Sigmoid colon (tissue), 6 donors: ENCODE measurements at regions not wholly inside any gene's neighbourhood (a gene's known extent, or its start where the extent isn't known, plus 50 kb on each side); places are given as distances from the start of the nearest gene placed in this dataset.

ENCODE experiments used
- DNase-seq: peaks from one replicate; pipeline ENCODE4 v3.0.0-alpha.2; 2019
- H3K27ac ChIP-seq, 4 donors: fragments of 200-600 bp; sonication (generic); one replicate each; pipeline ENCODE4 v1.5.1; 2016 to 2019; ENCODE audit warnings: mild to moderate bottlenecking in 1 of 4
- H3K27me3 ChIP-seq, 3 donors: fragments of 200-600 bp; sonication (generic); one replicate each; pipeline ENCODE4 v1.5.1; 2019; ENCODE audit warnings: mild to moderate bottlenecking in 1 of 3
- H3K36me3 ChIP-seq, 4 donors: fragments of 200-600 bp; sonication (generic); one replicate each; pipeline ENCODE4 v1.5.1; 2016 to 2019
- H3K4me1 ChIP-seq, 4 donors: fragments of 200-600 bp; sonication (generic); one replicate each; pipeline ENCODE4 v1.5.1; 2017 to 2019
- H3K4me3 ChIP-seq, 4 donors: fragments of 200-600 bp; sonication (generic); one replicate each; pipeline ENCODE4 v1.5.1; 2017 to 2019; ENCODE audit warnings: mild to moderate bottlenecking in 2 of 4, moderate library complexity in 1 of 4
- H3K9me3 ChIP-seq, 4 donors: fragments of 200-600 bp in 3 of 4; sonication (generic) in 3 of 4; one replicate each; pipeline versions ENCODE4 v1.5.1 to v1.6.1; 2013 to 2019
- CTCF ChIP-seq, 4 experiments: fragments of 450-650 bp in 3 of 4; fragments of 200-600 bp in 1 of 4; IDR thresholded peaks; one replicate each; pipeline ENCODE4 v1.5.1; 2016 to 2019; ENCODE audit warnings: antibody characterized with exemption in 4 of 4, mild to moderate bottlenecking in 3 of 4, moderate library complexity in 2 of 4
- EP300 ChIP-seq, 4 donors: sonication (generic); formaldehyde crosslinking; IDR thresholded peaks; one replicate each; pipeline ENCODE4 v1.6.1; 2017; ENCODE audit warnings: antibody characterized with exemption in 4 of 4
- POLR2A ChIP-seq, 2 donors: fragments of 450-650 bp; IDR thresholded peaks; one replicate each; pipeline ENCODE4 v1.6.1; 2016; ENCODE audit warnings: antibody characterized with exemption in 2 of 2, mild to moderate bottlenecking in 2 of 2, moderate library complexity in 2 of 2
- POLR2AphosphoS5 ChIP-seq, 4 donors: sonication (generic); formaldehyde crosslinking; IDR thresholded peaks; one replicate each; pipeline ENCODE4 v1.6.1; 2017; ENCODE audit warnings: antibody characterized with exemption in 4 of 4
- WGBS, 2 donors: extraction: QIAGEN DNeasy Blood & Tissue Kit; methylation state at CpG; one replicate each; pipeline ENCODE4 v1.1.7; 2013; 5-methylcytosine and 5-hydroxymethylcytosine counted together
- intact Hi-C: fragments of 100-400 bp; cut with DNase I; formaldehyde crosslinking; loops from one replicate; pipeline ENCODE4 v1.15.1; 2023
- donor health status: healthy with polysubstance abuse.
- donor health status: healthy.

DNA sequence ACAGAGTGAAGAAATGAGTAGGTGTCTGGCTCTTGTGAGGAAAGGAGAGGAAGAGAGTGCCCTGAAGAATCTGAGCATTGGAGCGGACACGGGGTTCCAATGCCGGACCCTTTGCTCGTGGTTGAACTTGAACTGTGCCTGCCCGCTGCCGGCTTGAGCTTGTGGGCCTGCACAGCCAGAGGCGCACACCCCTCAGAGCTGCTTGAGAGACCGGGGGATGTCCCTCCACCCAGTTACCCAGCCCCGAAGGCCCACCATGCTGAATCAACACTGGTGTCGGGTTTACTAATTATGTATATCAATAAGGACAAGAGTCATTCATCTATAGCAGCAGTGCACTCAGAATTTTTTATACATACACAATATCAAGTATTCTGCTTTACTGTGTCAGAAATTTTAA lies 218.3 kb upstream of the CST7 start:
- peaks cover 0 to 3% (median under 1%) of the 10 kb centered on the region in 4 donors for H3K4me1 ChIP-seq
- no peak overlapping the region for H3K27ac ChIP-seq
- 92 to 93% methylated on average over 10 of the region's 10 CpGs for WGBS, 2 donors
- no peaks in the 10 kb centered on the region for H3K27me3 ChIP-seq
- H3K36me3 ChIP-seq, result no peaks in the 10 kb centered on the region
- no peak for TF ChIP-seq POLR2A (IDR thresholded peaks at IDR 0.05)
- TF ChIP-seq EP300 (IDR thresholded peaks at IDR 0.05), result no peak
- intact Hi-C loops, result no loop called here
- H3K9me3 ChIP-seq, result no peaks in the 10 kb centered on the region
- DNase-seq, result no peak
- no peak overlapping the region for H3K4me3 ChIP-seq

DNA sequence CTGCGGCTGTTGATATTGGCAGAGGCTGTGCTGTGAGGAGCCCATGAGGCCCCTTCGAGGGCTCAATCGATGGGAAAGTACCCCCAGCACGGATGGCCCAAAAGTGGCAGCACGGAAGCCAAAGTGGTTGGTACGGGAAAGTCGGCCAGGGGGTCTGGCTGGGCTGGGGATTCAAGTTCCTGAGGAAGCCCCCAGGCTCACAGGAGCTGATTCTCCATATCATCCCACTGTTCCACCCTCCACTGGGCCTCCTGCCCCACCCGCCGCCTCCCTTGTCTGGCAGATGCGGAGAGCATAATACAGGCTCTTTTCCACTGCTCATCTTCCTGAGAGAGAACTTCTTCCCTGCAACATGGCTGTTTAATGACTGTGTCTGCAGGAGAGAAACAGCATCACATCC lies 217.8 kb upstream of the CST7 start:
- H3K27ac ChIP-seq, result no peak overlapping the region
- no peak for TF ChIP-seq POLR2A (IDR thresholded peaks at IDR 0.05)
- no peak for TF ChIP-seq POLR2AphosphoS5 (IDR thresholded peaks at IDR 0.05)
- TF ChIP-seq CTCF (IDR thresholded peaks at IDR 0.05), result no peak
- TF ChIP-seq EP300 (IDR thresholded peaks at IDR 0.05), result no peak
- H3K36me3 ChIP-seq, result no peaks in the 10 kb centered on the region
- WGBS, 2 donors, result 78 to 87% methylated on average over 10 of the region's 10 CpGs
- intact Hi-C loops, result no loop called here
- no peak for DNase-seq
- peaks cover 0 to 8% (median 6%) of the 10 kb centered on the region in 4 donors for H3K4me1 ChIP-seq
- H3K27me3 ChIP-seq, result no peaks in the 10 kb centered on the region
- H3K4me3 ChIP-seq, result no peak overlapping the region
- H3K9me3 ChIP-seq, result no peaks in the 10 kb centered on the region

DNA sequence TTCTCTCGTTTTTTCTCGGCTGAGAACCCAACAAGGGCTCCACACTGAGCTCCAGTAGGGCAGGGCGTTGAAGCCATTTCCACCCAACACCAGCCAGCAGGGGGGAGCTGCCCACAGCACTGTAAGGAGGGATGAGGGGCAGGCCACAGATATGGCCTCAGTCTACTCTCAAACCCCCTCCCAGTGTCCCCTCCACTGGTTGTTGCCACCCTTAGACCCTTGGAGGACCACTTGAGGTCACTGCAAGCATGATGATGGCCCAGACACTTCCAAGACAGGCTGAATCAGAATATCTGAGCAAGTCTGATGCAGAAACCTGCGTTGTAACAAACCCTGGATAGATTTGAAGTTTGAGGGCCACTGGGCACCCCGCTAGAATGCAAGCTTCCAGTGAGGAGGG lies 217.0 kb upstream of the CST7 start:
- 73 to 89% methylated on average over 5 of the region's 5 CpGs for WGBS, 2 donors
- intact Hi-C loops, result no loop called here
- H3K27ac ChIP-seq, result no peak overlapping the region
- no peaks in the 10 kb centered on the region for H3K36me3 ChIP-seq
- peaks cover 0 to 16% (median 13%) of the 10 kb centered on the region in 4 donors for H3K4me1 ChIP-seq
- no peaks in the 10 kb centered on the region for H3K9me3 ChIP-seq
- DNase-seq, result no peak
- TF ChIP-seq POLR2A (IDR thresholded peaks at IDR 0.05), result no peak
- TF ChIP-seq POLR2AphosphoS5 (IDR thresholded peaks at IDR 0.05), result no peak
- no peak for TF ChIP-seq CTCF (IDR thresholded peaks at IDR 0.05)
- TF ChIP-seq EP300 (IDR thresholded peaks at IDR 0.05), result no peak
- no peak overlapping the region for H3K4me3 ChIP-seq
- no peaks in the 10 kb centered on the region for H3K27me3 ChIP-seq

DNA sequence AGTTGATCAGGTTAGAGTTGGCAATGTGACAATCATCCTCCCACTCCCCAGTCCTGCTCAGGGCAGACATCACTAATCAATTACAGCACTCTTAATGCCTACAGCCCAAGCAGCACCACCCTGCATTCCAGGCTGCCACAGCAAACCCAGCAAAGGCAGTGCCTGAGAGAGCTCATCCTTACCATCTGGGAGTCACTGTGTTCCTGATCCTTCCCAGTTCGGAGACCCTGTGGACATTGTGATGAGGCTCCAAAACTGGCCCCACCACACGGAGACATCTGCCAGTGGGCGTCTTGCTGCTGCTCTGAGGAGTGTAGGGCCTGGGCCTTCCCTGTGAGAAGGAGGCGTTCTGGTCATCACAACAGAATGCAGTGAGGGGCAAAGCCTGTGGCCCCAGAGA lies 216.5 kb upstream of the CST7 start:
- H3K4me3 ChIP-seq, result no peak overlapping the region
- H3K27me3 ChIP-seq, result no peaks in the 10 kb centered on the region
- no peaks in the 10 kb centered on the region for H3K36me3 ChIP-seq
- H3K4me1 ChIP-seq, result peaks cover 0 to 18% (median 14%) of the 10 kb centered on the region in 4 donors
- no peak for TF ChIP-seq EP300 (IDR thresholded peaks at IDR 0.05)
- DNase-seq, result no peak
- no peak overlapping the region for H3K27ac ChIP-seq
- 84 to 89% methylated on average over 4 of the region's 4 CpGs for WGBS, 2 donors
- intact Hi-C loops, result no loop called here
- no peaks in the 10 kb centered on the region for H3K9me3 ChIP-seq

GRCh38 chr20:24733416-24733815 lies 215.7 kb upstream of the CST7 start:
- Histone ChIP-seq H3K4me3 (no peak overlapping the region), H3K4me1 (peaks cover 0 to 18% (median 14%) of the 10 kb centered on the region in 4 donors), H3K9me3 (no peaks in the 10 kb centered on the region), H3K27me3 (no peaks in the 10 kb centered on the region), H3K36me3 (no peaks in the 10 kb centered on the region), H3K27ac (no peak overlapping the region)
- no peak for DNase-seq
- WGBS, 2 donors, result 91 to 93% methylated on average over 1 of the region's 1 CpG
- intact Hi-C loops, result no loop called here
- TF ChIP-seq POLR2A (IDR thresholded peaks at IDR 0.05), result no peak
- TF ChIP-seq CTCF (IDR thresholded peaks at IDR 0.05), result no peak
- no peak for TF ChIP-seq POLR2AphosphoS5 (IDR thresholded peaks at IDR 0.05)
- TF ChIP-seq EP300 (IDR thresholded peaks at IDR 0.05), result no peak

DNA sequence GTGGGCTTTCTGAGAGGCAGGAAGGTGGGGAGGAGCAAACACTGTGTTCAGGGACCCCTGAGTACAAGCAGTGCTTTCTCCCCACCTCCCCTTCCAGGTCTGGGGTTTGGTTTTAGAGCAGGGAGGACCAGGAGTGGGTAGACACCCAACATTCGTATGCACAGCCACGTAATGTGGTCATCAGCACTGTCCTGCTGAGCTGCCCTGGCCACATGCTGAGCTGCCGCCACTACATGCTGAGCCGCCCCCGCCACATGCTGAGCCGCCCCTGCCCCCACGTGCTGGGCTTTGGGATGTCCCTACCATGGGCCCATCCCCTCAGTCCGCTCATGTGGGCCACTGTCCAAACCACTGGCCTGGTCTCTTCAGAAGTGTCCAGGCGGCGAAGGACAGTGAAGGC lies 214.9 kb upstream of the CST7 start:
- no peak for TF ChIP-seq POLR2A (IDR thresholded peaks at IDR 0.05)
- no peak for TF ChIP-seq CTCF (IDR thresholded peaks at IDR 0.05)
- TF ChIP-seq EP300 (IDR thresholded peaks at IDR 0.05), result no peak
- no peak for TF ChIP-seq POLR2AphosphoS5 (IDR thresholded peaks at IDR 0.05)
- H3K9me3 ChIP-seq, result no peaks in the 10 kb centered on the region
- H3K27ac ChIP-seq, result no peak overlapping the region
- H3K4me3 ChIP-seq, result no peak overlapping the region
- WGBS, 2 donors, result 91 to 94% methylated on average over 10 of the region's 10 CpGs
- H3K4me1 ChIP-seq, result peaks cover 0 to 23% (median 14%) of the 10 kb centered on the region in 4 donors
- no peaks in the 10 kb centered on the region for H3K27me3 ChIP-seq
- no peak for DNase-seq
- intact Hi-C loops, result no loop called here
- no peaks in the 10 kb centered on the region for H3K36me3 ChIP-seq
